HepG2 (cell line): ENCODE measurements at regions not wholly inside any gene's neighbourhood (a gene's known extent, or its start where the extent isn't known, plus 50 kb on each side); places are given as distances from the start of the nearest gene placed in this dataset.

Source experiments
- ATAC-seq: fragments of 200-7000 bp; cut with Tn5 transposase; 3 replicates; pipeline ENCODE4 v1.9.1; 2020; ENCODE audit warnings: mild to moderate bottlenecking, moderate library complexity
- BruUV-seq: library from RNA; stranded (reverse); fragments of 400-500 nt; replicated peaks from 2 replicates; lab custom pipeline; 2021; lab: Mats Ljungman, UMichigan
- CTCF ChIA-PET: fragments of 300-600 bp; formaldehyde crosslinking; extraction: SDS; loops from one replicate; lab custom pipeline; 2021; ENCODE audit warnings: low total read pairs, inconsistent platforms, low intra/inter-chr PET ratio; lab: Yijun Ruan, JAX
- POLR2A ChIA-PET: fragments of 350-600 bp; sonication (Branson Sonifier 250); formaldehyde crosslinking; loops from one replicate; lab custom pipeline; 2020; ENCODE audit warnings: antibody characterized with exemption, inconsistent platforms; lab: Yijun Ruan, JAX
- DNase-seq: peaks from one replicate; pipeline ENCODE4 v3.0.0-alpha.2; 2015; ENCODE audit warnings: low spot score
- FAIRE-seq: peaks from 3 replicates; lab custom pipeline; 2011; peaks lifted over from hg19 to GRCh38; lab: Jason Lieb, UNC
- H2AFZ ChIP-seq: one replicate; pipeline ENCODE4 v1.6.1; 2011; ENCODE audit warnings: low read length, inconsistent platforms
- H3K27ac ChIP-seq: fragments of 300-600 bp; 3 replicates; pipeline ENCODE4 v1.8.0; 2011; ENCODE audit warnings: mixed run types, mild to moderate bottlenecking, mixed read lengths, low read length, inconsistent platforms; ENCODE audit not compliant: insufficient read depth; ENCODE audit errors: extremely low read length
- H3K27me3 ChIP-seq, 2 experiments: fragments of 200-600 bp in 1 of 2; 2 replicates in 1 of 2; 3 replicates in 1 of 2; pipeline versions ENCODE4 v1.6.0 to v1.8.0; 2011; ENCODE audit warnings: low read length in 2 of 2, mild to moderate bottlenecking in 2 of 2, moderate library complexity in 2 of 2, inconsistent platforms in 1 of 2; ENCODE audit not compliant: insufficient read depth in 2 of 2, control insufficient read depth in 1 of 2
- H3K36me3 ChIP-seq, 2 experiments: fragments of 200-600 bp in 1 of 2; replicated peaks in 1 of 2; 2 replicates in 1 of 2; 3 replicates in 1 of 2; pipeline versions ENCODE4 v1.5.1 to v1.8.0; 2011; ENCODE audit warnings: low read length in 2 of 2, inconsistent platforms in 1 of 2; ENCODE audit not compliant: insufficient read depth in 2 of 2, control insufficient read depth in 1 of 2
- H3K4me1 ChIP-seq: 2 replicates; pipeline ENCODE4 v1.5.1; 2012; ENCODE audit warnings: low read length, inconsistent platforms; ENCODE audit not compliant: insufficient read depth
- H3K4me2 ChIP-seq: 2 replicates; pipeline ENCODE4 v1.6.0; 2011; ENCODE audit warnings: low read depth, low read length, inconsistent platforms
- H3K4me3 ChIP-seq, 3 experiments: fragments of 200-600 bp in 1 of 3; sonication (generic), shearing (Covaris generic) in 1 of 3; replicated peaks in 1 of 3; 2 replicates each; pipeline ENCODE4 v1.5.1; 2011 to 2016; ENCODE audit warnings: low read length in 3 of 3, inconsistent platforms in 2 of 3, low read depth in 2 of 3, mild to moderate bottlenecking in 2 of 3, control low read depth in 1 of 3, mixed read lengths in 1 of 3; ENCODE audit not compliant: insufficient read depth in 1 of 3
- H3K79me2 ChIP-seq: one replicate; pipeline ENCODE4 v1.6.1; 2011; ENCODE audit warnings: low read length, inconsistent platforms; ENCODE audit not compliant: insufficient read depth
- H3K9ac ChIP-seq: 2 replicates; pipeline ENCODE4 v1.6.0; 2011; ENCODE audit warnings: mild to moderate bottlenecking, low read depth, low read length, inconsistent platforms; ENCODE audit not compliant: insufficient read depth
- H3K9me3 ChIP-seq: 2 replicates; pipeline ENCODE4 v1.5.1; 2012; ENCODE audit warnings: mild to moderate bottlenecking, low read length
- H4K20me1 ChIP-seq: 2 replicates; pipeline ENCODE4 v1.6.0; 2011; ENCODE audit warnings: inconsistent platforms, mild to moderate bottlenecking, low read length, moderate library complexity; ENCODE audit not compliant: insufficient read depth
- NR2F6 ChIP-seq, 2 experiments: IDR thresholded peaks; 2 replicates each; pipeline ENCODE4 v1.6.1; 2016; ENCODE audit warnings: antibody characterized with exemption in 1 of 2, mild to moderate bottlenecking in 1 of 2
- ZFP91 ChIP-seq: sonication (generic); formaldehyde crosslinking; IDR thresholded peaks from 2 replicates; pipeline ENCODE4 v1.9.0; 2022; ENCODE audit warnings: missing genetic modification reagents, mild to moderate bottlenecking, borderline replicate concordance
- WGBS: methylation state at CpG from one replicate; pipeline ENCODE4 v1.1.6; 2017; ENCODE audit warnings: low lambda C conversion rate; 5-methylcytosine and 5-hydroxymethylcytosine counted together
- in situ Hi-C: cut with HindIII; loops from 2 replicates; pipeline ENCODE4 v1.10.0; 2017; ENCODE audit warnings: low pct_unique_long_range_greater_than_20kb; ENCODE audit not compliant: extremely low pct_ligation_motif_present
- intact Hi-C: fragments of 100-400 bp; cut with micrococcal nuclease; formaldehyde crosslinking; loops from one replicate; pipeline ENCODE4 v1.10.0; 2022; ENCODE audit not compliant: unreplicated experiment
- TF ChIP-seq, protein P1 (sequence below): sonication (generic); formaldehyde crosslinking; IDR thresholded peaks from 2 replicates; pipeline ENCODE4 v1.4.0; 2020; ENCODE audit warnings: missing genetic modification reagents

GRCh38 chr20:5433352-5433751, 116.6 kb upstream of the PROKR2 start:
- TF ChIP-seq NR2F6 (IDR thresholded peaks at IDR 0.05), result no peak
- no peak for TF ChIP-seq NR2F6 (CRISPR knock-in tag; IDR thresholded peaks at IDR 0.05)
- TF ChIP-seq, all 625 proteins: peak for 0
- H3K4me2 ChIP-seq, result no peak overlapping the region
- ChIA-PET POLR2A (no interaction called here), CTCF (no interaction called here)
- no peak overlapping the region for H3K9ac ChIP-seq
- ATAC-seq (no peak), FAIRE-seq (no peak), DNase-seq (no peak)
- intact Hi-C loops (no loop called here), in situ Hi-C loops (no loop called here)
- H3K79me2 ChIP-seq, result no peaks in the 10 kb centered on the region
- no peak overlapping the region for H3K27ac ChIP-seq
- no peaks in the 10 kb centered on the region for H3K4me1 ChIP-seq
- H3K27me3 ChIP-seq, result peaks cover 4 to 44% of the 10 kb centered on the region in 2 experiments; a peak in 4 of 5 replicates
- no peak overlapping the region for H3K4me3 ChIP-seq
- H2AFZ ChIP-seq, result no peak overlapping the region
- no peaks in the 10 kb centered on the region for H3K9me3 ChIP-seq
- WGBS, result 3% methylated on average over 3 of the region's 3 CpGs
- no peaks in the 10 kb centered on the region for H3K36me3 ChIP-seq
- no peaks in the 10 kb centered on the region for H4K20me1 ChIP-seq
- BruUV-seq, result no TSS peak

GRCh38 chr20:5432030-5432429, 115.3 kb upstream of the PROKR2 start:
- H3K79me2 ChIP-seq, result no peaks in the 10 kb centered on the region
- H3K36me3 ChIP-seq, result no peaks in the 10 kb centered on the region
- TF ChIP-seq, protein P1, sequence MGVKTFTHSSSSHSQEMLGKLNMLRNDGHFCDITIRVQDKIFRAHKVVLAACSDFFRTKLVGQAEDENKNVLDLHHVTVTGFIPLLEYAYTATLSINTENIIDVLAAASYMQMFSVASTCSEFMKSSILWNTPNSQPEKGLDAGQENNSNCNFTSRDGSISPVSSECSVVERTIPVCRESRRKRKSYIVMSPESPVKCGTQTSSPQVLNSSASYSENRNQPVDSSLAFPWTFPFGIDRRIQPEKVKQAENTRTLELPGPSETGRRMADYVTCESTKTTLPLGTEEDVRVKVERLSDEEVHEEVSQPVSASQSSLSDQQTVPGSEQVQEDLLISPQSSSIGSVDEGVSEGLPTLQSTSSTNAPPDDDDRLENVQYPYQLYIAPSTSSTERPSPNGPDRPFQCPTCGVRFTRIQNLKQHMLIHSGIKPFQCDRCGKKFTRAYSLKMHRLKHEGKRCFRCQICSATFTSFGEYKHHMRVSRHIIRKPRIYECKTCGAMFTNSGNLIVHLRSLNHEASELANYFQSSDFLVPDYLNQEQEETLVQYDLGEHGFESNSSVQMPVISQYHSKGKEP, result no peak
- peak; percentile 25; the same call in 1 of the 2 replicates for TF ChIP-seq ZFP91
- no peak for FAIRE-seq
- in situ Hi-C loops, result no loop called here
- no peak overlapping the region for H3K4me2 ChIP-seq
- 22% methylated on average over 15 of the region's 15 CpGs for WGBS
- peak; percentile 48 for ATAC-seq
- H3K9ac ChIP-seq, result no peak overlapping the region
- no peaks in the 10 kb centered on the region for H3K4me1 ChIP-seq
- no peak overlapping the region for H2AFZ ChIP-seq
- H4K20me1 ChIP-seq, result no peaks in the 10 kb centered on the region
- no peak overlapping the region for H3K27ac ChIP-seq
- BruUV-seq, result no TSS peak
- CTCF ChIA-PET, result no interaction called here
- H3K9me3 ChIP-seq, result no peaks in the 10 kb centered on the region
- H3K27me3 ChIP-seq, result peaks cover 4 to 44% of the 10 kb centered on the region in 2 experiments; a peak in 4 of 5 replicates
- intact Hi-C loops, result no loop called here
- POLR2A ChIA-PET, result no interaction called here
- no peak for DNase-seq
- H3K4me3 ChIP-seq, result no peak overlapping the region
